ENCODE measurements at regions not wholly inside any gene's neighbourhood (a gene's known extent, or its start where the extent isn't known, plus 50 kb on each side); places are given as distances from the start of the nearest gene placed in this dataset.

GRCh38 chr4:18397681-18398390, 376.3 kb upstream of the LCORL start:
- H3K4me1 ChIP-seq (ENCODE audit: control insufficient read depth in 2 of 2, insufficient read depth in 2 of 2, low read length in 2 of 2) = no peaks in the 10 kb centered on the region
- Mint-ChIP-seq H3K4me3 (no peak overlapping the region), H3K36me3 (no peaks in the 10 kb centered on the region), H3K27ac (no peak overlapping the region), H3K27me3 (peaks cover 0 to 12% (median 9%) of the 10 kb centered on the region in 5 donors), H3K9me3 (peaks cover 0 to 4% (median 0%) of the 10 kb centered on the region in 11 donors), H3K4me1 (no peaks in the 10 kb centered on the region)
- H3K27ac ChIP-seq (ENCODE audit: low read depth, low read length) = no peak overlapping the region
- intact Hi-C loops (cut with micrococcal nuclease) = no loop called here
- ChIA-PET POLR2A (no interaction called here), CTCF (no interaction called here)
- H3K36me3 ChIP-seq (ENCODE audit: control insufficient read depth in 2 of 3, insufficient read depth in 3 of 3, low read length in 3 of 3) = no peaks in the 10 kb centered on the region
- no peaks in the 10 kb centered on the region for H3K9me3 ChIP-seq (ENCODE audit: control insufficient read depth in 2 of 3, low read length in 3 of 3)
- DNase-seq (no peak), ATAC-seq (no peak)
- H3K27me3 ChIP-seq (ENCODE audit: control insufficient read depth in 2 of 2, insufficient read depth in 2 of 2, low read length in 2 of 2) = no peaks in the 10 kb centered on the region
- no peak overlapping the region for H3K4me3 ChIP-seq (ENCODE audit: low read length)

GRCh38 chr4:18394656-18395055, 373.1 kb upstream of the LCORL start:
- ATAC-seq = no peak
- intact Hi-C loops (cut with micrococcal nuclease) = no loop called here
- H3K4me1 Mint-ChIP-seq = no peaks in the 10 kb centered on the region

GRCh38 chr4:18391354-18391728, 369.8 kb upstream of the LCORL start:
- peaks cover 0 to 9% (median 0%) of the 10 kb centered on the region in 5 donors for H3K27me3 Mint-ChIP-seq
- peaks cover 0 to 4% (median 0%) of the 10 kb centered on the region in 11 donors for H3K9me3 Mint-ChIP-seq
- intact Hi-C loops (cut with micrococcal nuclease) = no loop called here
- Histone ChIP-seq H3K4me1 (ENCODE audit: control insufficient read depth in 2 of 2, insufficient read depth in 2 of 2, low read length in 2 of 2) (no peaks in the 10 kb centered on the region), H3K36me3 (ENCODE audit: control insufficient read depth in 2 of 3, insufficient read depth in 3 of 3, low read length in 3 of 3) (no peaks in the 10 kb centered on the region), H3K27ac (ENCODE audit: low read depth, low read length) (no peak overlapping the region), H3K9me3 (ENCODE audit: control insufficient read depth in 2 of 3, low read length in 3 of 3) (no peaks in the 10 kb centered on the region), H3K4me3 (ENCODE audit: low read length) (no peak overlapping the region), H3K27me3 (ENCODE audit: control insufficient read depth in 2 of 2, insufficient read depth in 2 of 2, low read length in 2 of 2) (no peaks in the 10 kb centered on the region)
- CTCF ChIA-PET = no interaction called here
- H3K36me3 Mint-ChIP-seq = no peaks in the 10 kb centered on the region
- no peak overlapping the region for H3K27ac Mint-ChIP-seq
- H3K4me1 Mint-ChIP-seq = no peaks in the 10 kb centered on the region
- DNase-seq (no peak), ATAC-seq (no peak)
- POLR2A ChIA-PET = no interaction called here
- no peak overlapping the region for H3K4me3 Mint-ChIP-seq

More at GRCh38 chr4:18394656-18395055, 373.1 kb upstream of the LCORL start:
- H3K36me3 Mint-ChIP-seq = no peaks in the 10 kb centered on the region
- CTCF ChIA-PET = no interaction called here
- peaks cover 0 to 11% (median 0%) of the 10 kb centered on the region in 5 donors for H3K27me3 Mint-ChIP-seq
- Histone ChIP-seq H3K27ac (ENCODE audit: low read depth, low read length) (no peak overlapping the region), H3K27me3 (ENCODE audit: control insufficient read depth in 2 of 2, insufficient read depth in 2 of 2, low read length in 2 of 2) (no peaks in the 10 kb centered on the region), H3K9me3 (ENCODE audit: control insufficient read depth in 2 of 3, low read length in 3 of 3) (no peaks in the 10 kb centered on the region), H3K4me1 (ENCODE audit: control insufficient read depth in 2 of 2, insufficient read depth in 2 of 2, low read length in 2 of 2) (no peaks in the 10 kb centered on the region), H3K4me3 (ENCODE audit: low read length) (no peak overlapping the region), H3K36me3 (ENCODE audit: control insufficient read depth in 2 of 3, insufficient read depth in 3 of 3, low read length in 3 of 3) (no peaks in the 10 kb centered on the region)
- H3K27ac Mint-ChIP-seq = no peak overlapping the region
- POLR2A ChIA-PET = no interaction called here
- no peak overlapping the region for H3K4me3 Mint-ChIP-seq
- DNase-seq = no peak
- peaks cover 0 to 4% (median 0%) of the 10 kb centered on the region in 11 donors for H3K9me3 Mint-ChIP-seq

GRCh38 chr4:18390655-18391353, 369.2 kb upstream of the LCORL start:
- Histone ChIP-seq H3K27ac (ENCODE audit: low read depth, low read length) (no peak overlapping the region), H3K27me3 (ENCODE audit: control insufficient read depth in 2 of 2, insufficient read depth in 2 of 2, low read length in 2 of 2) (no peaks in the 10 kb centered on the region), H3K4me3 (ENCODE audit: low read length) (no peak overlapping the region), H3K4me1 (ENCODE audit: control insufficient read depth in 2 of 2, insufficient read depth in 2 of 2, low read length in 2 of 2) (no peaks in the 10 kb centered on the region), H3K9me3 (ENCODE audit: control insufficient read depth in 2 of 3, low read length in 3 of 3) (no peaks in the 10 kb centered on the region), H3K36me3 (ENCODE audit: control insufficient read depth in 2 of 3, insufficient read depth in 3 of 3, low read length in 3 of 3) (no peaks in the 10 kb centered on the region)
- no peak overlapping the region for H3K4me3 Mint-ChIP-seq
- no peaks in the 10 kb centered on the region for H3K4me1 Mint-ChIP-seq
- ChIA-PET POLR2A (no interaction called here), CTCF (no interaction called here)
- no peaks in the 10 kb centered on the region for H3K36me3 Mint-ChIP-seq
- no peak for ATAC-seq
- H3K27me3 Mint-ChIP-seq = peaks cover 0 to 9% (median 0%) of the 10 kb centered on the region in 5 donors
- H3K9me3 Mint-ChIP-seq = peaks cover 0 to 8% (median 0%) of the 10 kb centered on the region in 11 donors
- H3K27ac Mint-ChIP-seq = no peak overlapping the region
- DNase-seq = no peak
- intact Hi-C loops (cut with micrococcal nuclease) = no loop called here

- DNase-seq (no peak), ATAC-seq (no peak)
- Histone ChIP-seq H3K4me1 (ENCODE audit: control insufficient read depth in 2 of 2, insufficient read depth in 2 of 2, low read length in 2 of 2) (no peaks in the 10 kb centered on the region), H3K4me3 (ENCODE audit: low read length) (no peak overlapping the region), H3K27me3 (ENCODE audit: control insufficient read depth in 2 of 2, insufficient read depth in 2 of 2, low read length in 2 of 2) (no peaks in the 10 kb centered on the region), H3K36me3 (ENCODE audit: control insufficient read depth in 2 of 3, insufficient read depth in 3 of 3, low read length in 3 of 3) (no peaks in the 10 kb centered on the region), H3K9me3 (ENCODE audit: control insufficient read depth in 2 of 3, low read length in 3 of 3) (no peaks in the 10 kb centered on the region), H3K27ac (ENCODE audit: low read depth, low read length) (no peak overlapping the region)
- H3K36me3 Mint-ChIP-seq = no peaks in the 10 kb centered on the region
- CTCF ChIA-PET = no interaction called here
- no peak overlapping the region for H3K27ac Mint-ChIP-seq
- no peaks in the 10 kb centered on the region for H3K4me1 Mint-ChIP-seq
- H3K9me3 Mint-ChIP-seq = peaks cover 0 to 14% (median 6%) of the 10 kb centered on the region in 11 donors
- H3K4me3 Mint-ChIP-seq = no peak overlapping the region
- intact Hi-C loops (cut with micrococcal nuclease) = no loop called here
- POLR2A ChIA-PET = no interaction called here
- peaks cover 0 to 14% (median 0%) of the 10 kb centered on the region in 5 donors for H3K27me3 Mint-ChIP-seq
These were observed 367.6 kb upstream of the LCORL start for GRCh38 chr4:18389115-18389514.

- no peaks in the 10 kb centered on the region for H3K36me3 Mint-ChIP-seq
- Histone ChIP-seq H3K36me3 (ENCODE audit: control insufficient read depth in 2 of 3, insufficient read depth in 3 of 3, low read length in 3 of 3) (no peaks in the 10 kb centered on the region), H3K9me3 (ENCODE audit: control insufficient read depth in 2 of 3, low read length in 3 of 3) (no peaks in the 10 kb centered on the region), H3K27me3 (ENCODE audit: control insufficient read depth in 2 of 2, insufficient read depth in 2 of 2, low read length in 2 of 2) (no peaks in the 10 kb centered on the region), H3K27ac (ENCODE audit: low read depth, low read length) (no peak overlapping the region), H3K4me1 (ENCODE audit: control insufficient read depth in 2 of 2, insufficient read depth in 2 of 2, low read length in 2 of 2) (no peaks in the 10 kb centered on the region), H3K4me3 (ENCODE audit: low read length) (no peak overlapping the region)
- DNase-seq (no peak), ATAC-seq (no peak)
- POLR2A ChIA-PET = no interaction called here
- CTCF ChIA-PET = no interaction called here
- H3K4me3 Mint-ChIP-seq = no peak overlapping the region
- intact Hi-C loops (cut with micrococcal nuclease) = no loop called here
- H3K27ac Mint-ChIP-seq = no peak overlapping the region
- no peaks in the 10 kb centered on the region for H3K4me1 Mint-ChIP-seq
- peaks cover 0 to 22% (median 8%) of the 10 kb centered on the region in 11 donors for H3K9me3 Mint-ChIP-seq
- H3K27me3 Mint-ChIP-seq = peaks cover 0 to 19% (median 0%) of the 10 kb centered on the region in 5 donors
These were observed 366.5 kb upstream of the LCORL start for GRCh38 chr4:18388039-18388438.

- Histone ChIP-seq H3K4me1 (ENCODE audit: control insufficient read depth in 2 of 2, insufficient read depth in 2 of 2, low read length in 2 of 2) (no peaks in the 10 kb centered on the region), H3K36me3 (ENCODE audit: control insufficient read depth in 2 of 3, insufficient read depth in 3 of 3, low read length in 3 of 3) (no peaks in the 10 kb centered on the region), H3K4me3 (ENCODE audit: low read length) (no peak overlapping the region), H3K27me3 (ENCODE audit: control insufficient read depth in 2 of 2, insufficient read depth in 2 of 2, low read length in 2 of 2) (peaks cover 0 to 3% of the 10 kb centered on the region in 2 donors), H3K9me3 (ENCODE audit: control insufficient read depth in 2 of 3, low read length in 3 of 3) (no peaks in the 10 kb centered on the region), H3K27ac (ENCODE audit: low read depth, low read length) (no peak overlapping the region)
- POLR2A ChIA-PET = no interaction called here
- no peak for ATAC-seq
- no peak overlapping the region for H3K27ac Mint-ChIP-seq
- no peak for DNase-seq
- H3K27me3 Mint-ChIP-seq = peaks cover 0 to 38% (median 20%) of the 10 kb centered on the region in 5 donors
- H3K36me3 Mint-ChIP-seq = no peaks in the 10 kb centered on the region
- no peak overlapping the region for H3K4me3 Mint-ChIP-seq
- peaks cover 0 to 22% (median 8%) of the 10 kb centered on the region in 11 donors for H3K9me3 Mint-ChIP-seq
- no peaks in the 10 kb centered on the region for H3K4me1 Mint-ChIP-seq
- intact Hi-C loops (cut with micrococcal nuclease) = no loop called here
- CTCF ChIA-PET = no interaction called here
These were observed 359.6 kb upstream of the LCORL start for GRCh38 chr4:18381186-18381585.
